Globus pallidus (tissue), 1 donor: ENCODE measurements at regions not wholly inside any gene's neighbourhood (a gene's known extent, or its start where the extent isn't known, plus 50 kb on each side); places are given as distances from the start of the nearest gene placed in this dataset.
A peak's percentile ranks its signal among the peaks of the same experiment; 100 is the strongest.
"Not testable (repeated sequence)": the region's sequence is repeated elsewhere in the genome, so short reads cannot be mapped to it uniquely, and the experiment has no call there.

Experiments used
- DNase-seq: peaks from one replicate; pipeline ENCODE4 v3.0.0-alpha.2; 2015; ENCODE audit warnings: low spot score

DNA sequence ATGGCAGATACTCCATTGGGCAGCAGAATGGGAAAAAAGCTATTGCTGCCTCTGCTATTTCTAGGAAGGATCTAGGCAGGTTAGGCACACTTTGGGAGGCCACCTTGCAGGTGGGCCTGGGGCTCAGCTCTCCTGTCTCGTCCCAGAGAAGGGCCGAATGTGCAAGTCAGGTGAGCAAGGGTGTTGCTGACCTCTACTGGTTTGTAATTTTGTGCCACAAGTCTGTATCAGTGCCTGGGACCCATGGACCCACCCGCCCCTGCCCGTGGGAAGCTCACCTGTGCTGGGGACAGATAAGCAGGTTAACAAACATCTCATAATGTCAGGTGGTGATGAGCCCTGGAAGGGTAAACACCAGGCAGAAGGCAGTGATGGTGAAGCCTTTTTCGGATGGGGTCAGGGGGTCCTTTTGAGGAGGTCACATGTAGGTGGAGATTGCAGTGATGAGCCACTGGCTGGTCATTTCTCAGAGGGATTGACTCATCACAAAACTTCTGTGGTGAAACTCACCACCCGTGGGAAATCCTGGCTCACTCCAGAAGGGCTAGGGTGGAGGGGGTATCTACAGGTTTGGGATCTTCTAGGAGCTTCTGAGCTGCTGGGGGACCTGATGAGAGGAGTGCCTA, 161.3 kb downstream of the KLF13 start:
- DNase-seq = no peak

DNA sequence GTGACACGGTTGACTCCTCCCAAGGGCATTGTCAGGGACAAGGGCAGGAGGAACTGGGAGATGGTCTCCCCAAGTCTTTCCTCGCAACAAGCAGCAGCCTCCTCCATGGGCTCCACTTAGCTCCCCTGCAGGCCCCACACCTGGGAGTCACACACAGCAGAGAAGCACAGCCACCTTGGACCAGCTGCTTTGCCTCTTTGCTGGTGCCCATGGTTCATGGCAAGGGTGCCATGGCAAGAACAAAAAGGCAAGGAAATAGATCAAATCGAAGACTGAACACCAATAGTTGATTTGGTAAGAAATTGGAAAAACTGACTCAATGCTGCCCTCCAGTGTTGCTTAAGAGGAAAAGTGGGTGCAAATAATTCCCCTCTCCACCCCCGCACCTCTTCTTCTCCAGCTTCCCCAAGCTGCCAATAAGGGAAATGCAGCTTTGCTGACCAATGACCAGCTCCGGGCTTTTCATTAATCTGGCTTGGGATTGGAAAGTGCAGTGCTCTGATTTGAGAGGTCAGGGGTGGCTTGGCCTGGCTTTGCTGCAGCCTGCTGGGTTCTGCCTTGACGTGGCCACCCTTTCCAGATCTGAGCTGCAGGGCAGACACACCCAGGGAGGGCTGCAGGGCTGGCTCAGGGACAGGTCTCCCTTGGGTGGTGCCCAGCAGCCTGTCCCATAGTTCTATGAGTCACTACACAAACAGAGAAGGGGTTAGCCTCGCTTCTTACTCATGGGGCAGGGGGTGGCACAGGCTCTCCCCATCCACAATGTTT, 162.0 kb downstream of the KLF13 start:
- peak; percentile 79 for DNase-seq

DNA sequence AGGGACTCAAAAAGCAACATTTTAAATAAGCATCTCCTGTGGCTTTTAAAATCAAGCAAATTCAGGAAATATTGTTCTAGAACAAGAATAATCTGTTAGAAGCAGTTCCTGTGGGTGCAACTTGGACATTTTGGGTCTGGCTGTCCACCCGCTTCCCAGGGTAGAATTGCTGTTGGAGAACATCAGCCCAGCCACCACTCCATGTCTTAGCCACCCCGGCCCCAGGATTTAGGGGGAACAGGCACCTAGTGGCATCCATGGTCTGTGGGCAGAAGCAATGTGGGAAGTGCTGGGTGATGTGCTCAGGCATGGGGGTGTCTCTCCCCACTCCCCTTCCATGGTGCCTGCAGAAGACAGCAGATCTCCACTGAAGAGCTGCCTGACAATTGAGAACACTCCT, 162.6 kb downstream of the KLF13 start:
- no peak for DNase-seq

DNA sequence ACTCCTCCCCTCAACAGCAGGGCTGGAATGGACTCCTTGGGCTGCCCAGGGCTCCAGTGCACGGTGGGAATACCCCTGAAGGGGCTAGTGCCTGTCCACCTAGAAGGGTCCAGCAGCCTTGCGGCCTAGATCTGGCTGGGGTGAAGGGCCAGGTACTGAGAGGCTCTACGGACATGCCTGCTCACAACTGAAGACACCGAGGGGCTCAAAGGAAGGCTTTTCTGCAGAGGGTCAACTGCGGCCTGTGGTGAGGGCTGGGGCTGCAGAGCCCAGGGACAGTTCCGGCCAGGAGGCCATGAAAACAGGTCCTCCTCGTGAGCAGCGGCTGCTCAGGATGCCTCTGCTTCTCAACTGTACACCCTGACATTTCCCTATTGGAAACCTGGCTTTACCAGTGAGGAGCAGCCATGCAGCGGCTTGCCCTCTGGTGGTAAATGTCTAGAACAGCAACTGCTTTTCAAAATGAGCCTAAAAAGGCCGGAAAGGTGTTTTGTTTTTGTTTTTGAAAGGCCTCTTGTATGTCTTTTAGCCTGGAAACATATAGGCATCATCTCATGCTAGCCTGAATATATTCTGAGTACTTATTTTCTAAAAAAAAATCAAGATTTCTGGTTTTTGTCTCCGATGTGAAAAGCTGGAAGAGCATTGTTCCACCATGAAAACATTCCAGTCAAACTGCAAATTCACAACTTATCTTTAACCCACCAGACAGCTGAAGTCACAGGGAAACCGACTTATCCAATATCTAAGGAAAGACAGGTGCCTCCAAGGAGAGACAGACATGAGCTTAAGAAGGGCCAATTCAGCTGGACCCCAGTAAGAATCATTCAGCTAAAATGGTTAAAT, 163.4 kb downstream of the KLF13 start:
- peak; percentile 25 for DNase-seq

DNA sequence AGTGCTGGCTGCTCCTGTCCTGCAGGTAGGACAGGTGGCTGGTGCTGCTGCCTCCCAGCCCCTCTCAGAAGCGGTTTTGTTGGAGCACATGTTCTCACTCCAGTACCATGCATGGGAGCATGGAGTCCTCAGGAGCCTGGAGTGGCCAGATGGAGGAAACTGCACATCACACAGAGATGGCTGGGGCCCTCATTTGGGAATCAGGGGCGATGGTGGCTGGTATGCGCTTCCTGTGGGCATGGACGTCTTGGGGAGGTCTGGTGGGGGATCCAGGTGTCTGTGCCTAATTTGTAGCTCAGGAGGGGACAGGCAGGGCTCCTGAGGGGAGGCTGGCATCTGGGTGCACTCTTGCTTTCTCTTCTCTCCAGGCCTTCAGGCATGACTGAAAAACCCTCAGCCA, 168.2 kb downstream of the KLF13 start:
- DNase-seq = no peak

DNA sequence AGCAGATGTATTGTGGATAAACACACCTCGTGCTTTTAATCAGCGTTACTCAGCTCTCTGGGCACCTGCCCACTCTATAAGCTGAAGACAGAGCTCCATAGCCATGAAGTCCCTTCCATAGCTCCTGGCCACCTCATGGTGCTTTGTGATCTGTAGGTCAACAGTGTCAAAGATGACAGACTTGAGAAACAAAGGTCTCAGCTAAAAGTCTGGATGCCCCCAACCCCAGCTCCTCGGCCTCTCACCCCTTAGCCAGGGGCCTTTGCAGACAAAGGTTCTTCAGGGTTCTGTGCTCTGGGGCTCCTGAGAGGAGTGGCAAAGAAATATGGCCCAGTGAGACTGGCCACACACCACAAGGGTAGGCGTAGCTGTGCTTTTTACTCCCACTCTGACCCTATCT, 168.6 kb downstream of the KLF13 start:
- DNase-seq = no peak

DNA sequence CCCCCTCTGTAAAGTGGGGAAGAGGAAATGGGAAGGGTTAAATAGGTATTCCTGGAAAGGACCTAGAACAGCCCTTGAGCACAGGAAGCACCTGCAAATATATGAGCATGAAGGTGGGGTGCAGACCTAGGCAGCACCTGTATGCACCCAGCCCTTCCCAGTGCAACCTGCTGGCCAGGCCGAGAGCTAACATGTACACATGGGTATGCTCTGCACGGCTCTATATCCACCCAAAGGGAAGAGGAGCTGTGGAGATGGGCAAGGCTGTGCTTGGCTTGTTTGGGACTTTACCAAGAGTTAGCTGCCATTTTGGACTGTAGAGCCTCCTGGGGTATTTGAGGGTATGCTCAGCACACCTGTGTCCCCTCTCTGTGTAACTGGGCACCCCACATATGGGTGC, 171.2 kb downstream of the KLF13 start:
- no peak for DNase-seq

DNA sequence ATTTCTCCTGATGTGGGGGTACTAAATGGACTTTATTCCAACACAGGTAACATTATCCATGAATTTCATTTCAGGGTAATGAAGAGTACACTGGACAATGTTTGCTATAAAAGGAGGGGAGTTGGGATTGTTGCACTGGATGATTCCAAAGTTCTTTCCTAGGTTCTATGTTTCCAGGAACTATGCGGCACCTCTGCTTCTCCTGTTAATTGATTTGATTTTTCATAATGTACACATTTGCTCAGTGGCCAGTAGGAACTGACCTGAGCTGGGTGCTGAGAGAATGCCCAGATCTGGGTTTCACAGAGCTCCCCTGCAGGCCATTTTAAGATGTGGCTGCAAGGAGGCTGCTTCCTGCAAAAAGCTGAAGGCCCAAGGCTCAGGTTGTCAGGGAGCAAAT, 171.7 kb downstream of the KLF13 start:
- DNase-seq = no peak

DNA sequence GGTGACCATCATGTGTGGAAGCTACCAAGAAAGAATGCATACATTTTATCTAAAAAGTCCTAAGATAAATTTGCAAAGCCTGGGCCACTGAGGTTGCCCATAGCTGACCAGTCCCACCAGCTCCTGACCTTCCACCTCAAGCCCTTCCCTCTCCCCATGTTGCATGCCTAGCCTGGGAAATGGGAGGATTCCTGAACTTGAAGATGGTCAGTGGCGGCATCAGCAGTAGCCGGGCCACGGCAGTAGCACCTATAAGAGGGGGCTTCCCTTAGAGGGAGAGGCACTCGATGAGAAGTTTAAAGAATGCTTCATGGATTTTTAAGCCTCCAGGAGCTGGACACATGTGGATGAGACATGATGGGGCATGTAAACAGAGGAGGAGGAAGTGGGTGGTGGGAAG, 172.1 kb downstream of the KLF13 start:
- no peak for DNase-seq

DNA sequence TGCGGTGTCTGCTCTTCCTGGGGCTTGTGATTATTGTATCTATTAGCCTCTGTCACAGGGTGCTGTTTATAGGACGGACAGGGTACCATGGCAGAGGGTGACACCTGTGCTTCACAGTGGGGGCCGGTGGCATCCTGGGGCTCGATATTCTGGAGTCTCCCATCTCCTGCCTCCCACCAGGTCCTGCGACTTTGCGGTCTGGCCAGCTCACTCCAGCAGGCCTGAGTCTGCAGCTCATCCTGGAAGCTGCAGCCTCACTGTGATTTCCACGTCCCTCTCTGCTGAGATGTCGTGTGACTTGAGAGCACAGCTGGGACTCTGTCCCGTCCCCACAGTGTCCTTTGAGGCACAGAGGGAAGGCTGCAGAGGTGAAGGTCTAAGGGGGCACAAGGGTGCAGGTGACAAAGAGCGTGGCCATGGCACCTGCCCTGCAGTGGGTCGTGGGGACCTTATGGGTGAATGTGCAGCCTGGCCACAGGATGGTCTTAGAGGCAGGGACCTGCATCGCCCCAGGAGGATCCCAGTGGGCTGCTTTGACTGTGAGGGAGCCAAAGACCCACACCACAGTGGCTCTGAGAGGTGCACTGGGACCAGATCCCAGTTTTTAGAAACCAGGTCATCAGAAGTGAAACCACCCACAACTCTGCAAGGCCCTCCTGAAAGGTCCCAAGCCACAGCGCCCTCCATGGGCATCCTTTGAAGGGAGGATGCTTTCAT, 172.8 kb downstream of the KLF13 start:
- DNase-seq = no peak

DNA sequence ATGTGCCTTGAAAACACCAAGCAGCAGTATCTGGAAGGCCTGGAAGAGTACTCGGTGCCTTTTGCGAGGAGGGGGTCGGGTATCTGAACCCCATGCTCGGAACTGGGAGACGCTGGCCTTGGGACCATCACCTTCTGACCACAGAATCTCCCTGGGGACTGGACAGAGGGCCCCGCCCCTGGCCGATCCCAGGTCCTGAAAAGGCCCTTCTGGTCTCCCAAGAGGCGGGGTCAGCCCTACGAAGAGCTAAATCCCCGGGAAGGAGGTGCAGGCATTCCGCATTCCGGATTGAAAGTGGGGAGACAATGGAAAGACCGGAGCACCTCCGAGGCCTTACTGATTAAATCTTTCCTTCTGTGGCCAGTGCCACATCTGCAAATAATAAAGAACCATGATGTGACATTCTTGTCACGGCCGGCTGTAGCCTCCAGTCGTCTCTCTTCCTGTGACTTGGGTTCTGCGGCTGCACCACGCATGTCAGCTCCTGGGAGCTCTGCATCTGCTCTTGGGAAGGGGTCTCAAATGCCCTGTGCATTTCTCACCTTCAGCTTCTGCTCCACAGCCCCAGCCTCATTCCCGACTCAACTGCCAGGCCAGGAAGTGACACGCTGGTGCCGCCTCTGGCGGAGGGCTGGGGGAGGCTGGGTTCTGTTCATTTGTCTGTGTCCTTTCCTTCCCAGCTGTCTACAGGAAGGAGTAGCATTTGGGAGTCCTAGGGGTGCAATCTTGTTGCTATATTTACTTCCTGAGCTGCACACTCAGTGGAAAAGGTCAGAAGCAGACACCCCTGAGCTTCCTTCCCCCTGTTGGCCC, 173.5 kb downstream of the KLF13 start:
- DNase-seq = no peak

DNA sequence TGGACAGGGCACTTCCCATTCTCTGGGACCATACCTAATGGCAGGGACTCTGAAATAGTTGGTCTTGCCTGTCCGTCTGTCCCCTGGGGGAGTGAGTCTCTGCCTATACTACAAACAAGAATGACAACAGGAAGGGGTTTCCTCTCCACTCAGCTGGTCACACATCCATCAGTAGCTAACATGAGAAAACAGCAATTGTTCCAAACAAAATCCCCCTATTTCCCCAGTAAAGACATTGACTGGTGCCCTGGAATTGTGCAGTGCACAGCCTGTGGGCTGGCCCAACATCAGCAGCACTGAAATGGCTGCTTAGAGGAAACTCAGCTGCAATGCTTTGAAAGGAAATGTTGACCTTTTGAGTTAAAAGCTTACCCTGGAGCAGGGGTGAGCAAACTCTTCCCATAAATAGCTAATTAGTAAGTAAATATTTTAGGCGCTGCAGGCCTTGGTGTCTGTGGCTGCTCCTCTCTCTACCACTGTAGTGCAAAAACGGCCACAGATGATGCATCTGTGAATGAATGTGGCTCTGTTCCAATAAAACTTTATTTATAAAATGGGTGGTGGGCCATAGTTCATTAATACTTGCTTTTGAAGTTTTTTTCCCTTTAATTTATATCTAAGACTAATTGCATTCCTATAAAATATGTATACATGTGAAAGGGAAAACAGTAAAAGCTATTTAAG, 174.3 kb downstream of the KLF13 start:
- no peak for DNase-seq

DNA sequence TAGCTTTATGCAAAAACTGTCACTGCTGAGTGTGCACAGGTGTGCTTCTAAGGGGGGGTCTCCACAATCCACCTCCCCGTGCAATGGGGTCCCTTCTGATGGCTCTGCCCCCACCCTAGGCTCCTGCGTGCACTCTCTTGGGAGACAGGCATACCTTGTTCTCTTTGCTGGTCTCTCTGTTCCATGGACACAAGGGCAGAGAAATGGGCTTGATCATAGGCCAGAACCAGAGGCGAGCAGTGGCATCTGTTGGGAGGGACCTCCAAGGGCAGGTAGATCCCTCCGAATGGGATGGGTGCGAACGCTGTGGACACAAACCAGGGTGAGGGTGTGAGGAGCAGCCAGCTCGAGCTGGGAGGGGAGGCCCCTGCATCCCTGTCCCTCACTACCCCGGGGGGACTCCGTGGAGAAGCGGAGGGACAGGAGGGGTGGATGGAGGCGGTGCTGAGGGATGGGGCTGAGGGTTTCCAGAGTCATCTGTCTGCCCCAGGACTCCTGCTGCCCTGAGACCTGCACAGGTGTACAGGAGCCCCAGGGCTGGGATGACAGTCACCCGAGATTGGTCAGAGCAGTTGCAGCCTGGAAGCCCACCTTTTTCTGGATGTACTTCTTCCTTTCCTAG, 175.0 kb downstream of the KLF13 start:
- no peak for DNase-seq

DNA sequence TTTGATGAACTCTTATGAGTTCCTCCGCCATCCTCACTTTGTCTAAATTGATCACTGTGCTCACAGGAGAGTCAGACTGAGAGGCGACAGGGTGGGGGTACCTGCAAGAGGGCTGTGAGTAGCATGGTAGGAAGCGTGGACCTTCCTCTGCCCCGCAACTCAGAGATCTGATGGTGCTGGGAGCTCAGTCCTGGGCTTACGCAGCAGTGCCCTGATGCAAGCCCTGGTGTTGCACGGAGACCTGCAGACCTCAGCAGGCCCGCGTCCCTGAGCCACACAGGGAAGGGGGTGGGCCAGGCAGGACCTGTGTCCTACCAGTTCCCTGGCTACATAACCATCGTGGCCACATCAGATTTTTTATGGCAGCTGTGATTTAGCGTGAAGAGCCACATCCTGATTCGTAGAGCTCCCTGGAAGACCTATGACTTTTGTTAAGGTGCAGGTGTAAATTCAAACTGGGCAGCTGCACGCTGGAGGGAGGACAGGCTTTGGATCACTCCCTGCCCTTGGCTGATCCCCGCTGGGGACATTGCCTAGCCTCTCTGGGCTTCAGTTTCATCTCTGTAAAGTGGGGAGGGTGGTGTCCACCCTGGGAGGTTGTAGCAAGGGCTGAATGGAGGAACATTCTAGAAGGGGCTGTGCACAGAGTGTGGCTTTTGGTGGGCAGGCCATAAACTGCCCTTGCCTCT, 176.1 kb downstream of the KLF13 start:
- DNase-seq = no peak

DNA sequence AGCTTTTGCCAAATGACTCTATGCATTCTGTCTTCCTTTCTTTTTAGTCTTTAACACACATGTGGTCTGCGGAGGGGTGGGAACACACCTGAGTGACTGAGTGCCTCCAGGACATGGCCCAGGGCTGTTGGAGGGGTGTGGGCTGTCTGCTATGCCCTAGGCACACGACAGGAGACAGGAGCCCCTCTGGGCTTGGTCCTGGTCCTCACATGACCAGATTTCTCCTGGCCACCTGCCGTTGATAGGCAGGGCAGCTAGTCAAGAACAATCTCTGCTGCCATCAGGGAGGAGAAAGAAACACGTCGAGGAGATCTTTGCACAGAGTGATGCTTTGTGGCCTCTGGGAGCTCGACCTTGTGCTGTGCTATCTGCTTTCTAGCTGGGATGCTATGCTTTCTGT, 176.6 kb downstream of the KLF13 start:
- no peak for DNase-seq

DNA sequence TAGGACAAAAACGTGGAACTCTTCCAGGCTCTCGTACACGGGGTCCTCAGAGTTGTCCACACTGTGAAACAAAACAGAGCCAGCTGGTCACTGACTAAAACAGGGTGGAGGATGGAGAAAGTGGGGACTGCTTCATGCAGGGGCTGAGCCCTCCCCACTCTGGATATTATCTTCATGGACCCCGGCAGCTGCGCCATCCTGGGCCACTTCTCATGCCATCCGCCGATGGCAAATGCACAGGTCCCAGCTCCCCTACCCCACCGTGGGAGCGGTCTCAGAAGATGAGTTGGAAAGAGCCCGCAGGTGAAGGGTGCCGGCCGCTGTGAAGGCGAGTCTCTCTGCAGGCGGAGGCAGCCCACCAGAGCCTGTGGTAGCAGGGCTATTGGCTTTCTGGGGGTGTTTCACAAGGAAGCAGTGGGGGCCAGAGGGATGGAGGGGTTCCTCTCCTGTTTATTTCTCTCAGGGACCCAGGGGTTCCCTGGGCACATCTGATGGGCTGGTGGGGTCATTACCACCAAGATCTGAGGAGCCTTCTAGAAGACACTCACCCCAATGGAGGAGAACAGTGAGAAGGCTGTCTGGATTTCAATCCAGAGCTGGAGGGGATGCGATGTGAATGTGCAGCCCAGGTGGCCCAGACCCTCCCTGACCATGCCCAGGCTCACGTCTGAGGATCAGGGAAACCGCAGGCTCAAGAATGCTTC, 177.3 kb downstream of the KLF13 start:
- DNase-seq = no peak

DNA sequence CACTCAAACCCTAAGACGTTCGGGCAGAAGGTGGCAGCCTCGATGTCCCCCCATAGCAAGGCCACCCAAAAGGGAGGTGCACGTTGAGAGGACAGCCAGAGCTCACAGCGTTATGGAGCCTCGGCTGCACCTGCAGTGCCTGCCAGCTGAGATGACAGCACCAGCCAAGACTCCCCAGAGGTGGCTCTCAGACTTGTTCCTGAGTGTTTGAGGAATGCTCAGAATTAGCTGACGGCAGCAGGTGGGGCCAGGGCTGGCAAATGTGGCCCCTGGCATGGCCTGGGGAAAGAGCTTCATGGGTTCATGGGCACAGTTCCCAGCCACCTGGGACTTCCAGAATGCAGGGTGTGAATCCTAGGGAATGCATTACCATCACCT, 177.8 kb downstream of the KLF13 start:
- no peak for DNase-seq

DNA sequence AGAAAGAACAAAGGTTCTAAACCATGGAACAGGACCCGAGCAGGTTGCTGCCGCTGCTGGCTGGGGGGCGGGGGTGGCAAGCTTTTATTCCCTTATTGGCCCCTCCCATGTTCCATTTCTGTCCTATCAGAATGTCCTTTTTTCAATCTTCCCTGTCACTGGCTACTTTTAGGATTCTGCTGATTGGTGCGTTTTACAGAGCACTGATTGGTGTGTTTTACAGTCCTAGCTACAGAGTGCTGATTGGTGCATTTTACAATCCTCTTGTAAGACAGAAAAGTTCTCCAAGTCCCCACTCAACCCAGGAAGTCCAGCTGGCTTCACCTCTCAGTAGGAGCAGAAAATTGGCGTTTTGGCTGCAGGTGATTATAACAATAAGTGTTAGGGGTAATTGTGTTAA, 180.9 kb downstream of the KLF13 start:
- DNase-seq = not testable (repeated sequence)

DNA sequence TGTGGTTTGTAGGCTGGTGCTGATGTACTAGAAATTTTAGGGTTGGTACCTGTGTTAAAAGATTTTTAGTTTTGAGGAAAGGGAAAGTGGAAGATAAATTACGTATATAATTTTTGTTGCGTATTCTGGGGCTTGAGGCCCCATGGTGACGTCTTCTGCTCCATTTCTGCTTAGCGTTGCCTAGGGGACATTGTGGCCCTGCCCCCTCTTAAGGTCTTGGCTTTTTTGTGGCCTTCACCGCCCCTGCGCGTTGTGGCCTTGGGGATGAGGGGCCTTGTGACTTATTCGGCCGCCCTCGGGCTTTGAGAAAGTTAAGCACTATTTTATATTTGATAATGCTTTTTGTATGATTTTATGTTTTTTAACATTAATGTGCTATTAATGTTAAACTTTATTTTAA, 182.0 kb downstream of the KLF13 start:
- DNase-seq = no peak
